H9 (cell line): ENCODE measurements at regions not wholly inside any gene's neighbourhood (a gene's known extent, or its start where the extent isn't known, plus 50 kb on each side); places are given as distances from the start of the nearest gene placed in this dataset.

ENCODE experiments used
- DNase-seq: peaks from one replicate; pipeline ENCODE4 v3.0.0-alpha.2; 2017
- H2AFZ ChIP-seq: one replicate; pipeline ENCODE4 v1.6.1; 2013; ENCODE audit warnings: mild to moderate bottlenecking, low read length, control low read depth, moderate library complexity
- H2AK5ac ChIP-seq: 2 replicates; pipeline ENCODE4 v1.6.1; 2013; ENCODE audit warnings: low read length, control low read depth, mixed read lengths; ENCODE audit not compliant: insufficient read length
- H2BK120ac ChIP-seq: one replicate; pipeline ENCODE4 v1.6.1; 2013; ENCODE audit warnings: low read depth, mild to moderate bottlenecking, low read length, control low read depth, inconsistent platforms; ENCODE audit not compliant: poor library complexity, severe bottlenecking
- H2BK12ac ChIP-seq: 2 replicates; pipeline ENCODE4 v1.6.1; 2013; ENCODE audit warnings: low read length, control low read depth, mixed read lengths, low read depth; ENCODE audit not compliant: insufficient read length
- H2BK15ac ChIP-seq: 2 replicates; pipeline ENCODE4 v1.6.1; 2013; ENCODE audit warnings: low read depth, low read length, control low read depth
- H2BK20ac ChIP-seq: one replicate; pipeline ENCODE4 v1.6.1; 2013; ENCODE audit warnings: low read depth, mild to moderate bottlenecking, low read length, control low read depth, inconsistent platforms; ENCODE audit not compliant: poor library complexity, severe bottlenecking
- H2BK5ac ChIP-seq: 2 replicates; pipeline ENCODE4 v1.6.1; 2013; ENCODE audit warnings: low read length, control low read depth, mixed read lengths; ENCODE audit not compliant: insufficient read length
- H3K14ac ChIP-seq: 2 replicates; pipeline ENCODE4 v1.6.1; 2013; ENCODE audit warnings: low read length, control low read depth; ENCODE audit not compliant: insufficient read depth
- H3K18ac ChIP-seq: 2 replicates; pipeline ENCODE4 v1.6.1; 2013; ENCODE audit warnings: low read depth, mild to moderate bottlenecking, mixed read lengths, low read length, control low read depth; ENCODE audit not compliant: insufficient read length
- H3K23ac ChIP-seq: 2 replicates; pipeline ENCODE4 v1.6.1; 2013; ENCODE audit warnings: low read length, control low read depth, mixed read lengths, low read depth; ENCODE audit not compliant: insufficient read length
- H3K23me2 ChIP-seq: 2 replicates; pipeline ENCODE4 v1.6.1; 2013; ENCODE audit warnings: low read depth, mild to moderate bottlenecking, mixed read lengths, low read length, control low read depth; ENCODE audit not compliant: insufficient read length, poor library complexity, severe bottlenecking
- H3K27ac ChIP-seq: 2 replicates; pipeline ENCODE4 v1.5.1; 2013; ENCODE audit warnings: low read length, control low read depth, mixed read lengths, low read depth; ENCODE audit not compliant: insufficient read length
- H3K27me3 ChIP-seq: 2 replicates; pipeline ENCODE4 v1.6.1; 2013; ENCODE audit warnings: low read length, control low read depth, inconsistent platforms; ENCODE audit not compliant: insufficient read depth
- H3K4ac ChIP-seq: 2 replicates; pipeline ENCODE4 v1.6.1; 2013; ENCODE audit warnings: low read depth, mild to moderate bottlenecking, control low read depth, inconsistent platforms, low read length, moderate library complexity
- H3K4me1 ChIP-seq: 2 replicates; pipeline ENCODE4 v1.6.1; 2013; ENCODE audit warnings: low read length, control low read depth, inconsistent platforms; ENCODE audit not compliant: insufficient read depth
- H3K4me2 ChIP-seq: 2 replicates; pipeline ENCODE4 v1.6.1; 2013; ENCODE audit warnings: low read length, control low read depth, mixed read lengths; ENCODE audit not compliant: insufficient read length, insufficient read depth
- H3K56ac ChIP-seq: 2 replicates; pipeline ENCODE4 v1.6.1; 2013; ENCODE audit warnings: low read depth, mild to moderate bottlenecking, mixed read lengths, low read length, control low read depth; ENCODE audit not compliant: insufficient read length
- H3K79me1 ChIP-seq: 2 replicates; pipeline ENCODE4 v1.6.1; 2013; ENCODE audit warnings: low read depth, mild to moderate bottlenecking, moderate library complexity, low read length, control low read depth, inconsistent platforms; ENCODE audit not compliant: insufficient read depth, poor library complexity, severe bottlenecking
- H3K79me2 ChIP-seq: 2 replicates; pipeline ENCODE4 v1.6.1; 2013; ENCODE audit warnings: low read length, control low read depth, inconsistent platforms; ENCODE audit not compliant: insufficient read depth
- H3K9ac ChIP-seq: 2 replicates; pipeline ENCODE4 v1.6.1; 2013; ENCODE audit warnings: low read length, control low read depth, mixed read lengths; ENCODE audit not compliant: insufficient read length; ENCODE audit errors: extremely low read depth
- H3K9me3 ChIP-seq: one replicate; pipeline ENCODE4 v1.6.1; 2013; ENCODE audit warnings: low read depth, low read length, inconsistent platforms; ENCODE audit not compliant: control insufficient read depth
- H3T11ph ChIP-seq: one replicate; pipeline ENCODE4 v1.6.1; 2013; ENCODE audit warnings: mild to moderate bottlenecking, low read length, control low read depth, inconsistent platforms
- H4K20me1 ChIP-seq: one replicate; pipeline ENCODE4 v1.6.1; 2013; ENCODE audit not compliant: control insufficient read depth, insufficient read length, insufficient read depth
- H4K5ac ChIP-seq: 2 replicates; pipeline ENCODE4 v1.6.1; 2013; ENCODE audit warnings: low read depth, mild to moderate bottlenecking, mixed read lengths, low read length, control low read depth; ENCODE audit not compliant: insufficient read length
- H4K8ac ChIP-seq: replicated peaks from 2 replicates; pipeline ENCODE4 v1.6.1; 2013; ENCODE audit warnings: low read length, control low read depth, mixed read lengths, low read depth; ENCODE audit not compliant: insufficient read length
- H4K91ac ChIP-seq: 2 replicates; pipeline ENCODE4 v1.6.1; 2013; ENCODE audit warnings: low read depth, mild to moderate bottlenecking, moderate library complexity, mixed read lengths, low read length, control low read depth; ENCODE audit not compliant: insufficient read length
- H3K27ac Mint-ChIP-seq, 3 experiments: 2 replicates in 2 of 3; 3 replicates in 1 of 3; pipeline ENCODE4 v1.8.0; 2020 to 2021; ENCODE audit warnings: mixed read lengths in 3 of 3, mild to moderate bottlenecking in 1 of 3, moderate library complexity in 1 of 3
- H3K27me3 Mint-ChIP-seq: 2 replicates; pipeline ENCODE4 v1.8.0; 2021; ENCODE audit warnings: low read depth, mild to moderate bottlenecking, moderate library complexity, mixed read lengths
- H3K36me3 Mint-ChIP-seq, 3 experiments: 2 replicates in 2 of 3; 3 replicates in 1 of 3; pipeline ENCODE4 v1.8.0; 2020 to 2021; ENCODE audit warnings: low read depth in 3 of 3, mixed read lengths in 3 of 3; ENCODE audit not compliant: insufficient read depth in 1 of 3
- H3K4me1 Mint-ChIP-seq, 2 experiments: 2 replicates each; pipeline ENCODE4 v1.8.0; 2020; ENCODE audit warnings: mixed read lengths in 2 of 2
- H3K4me3 Mint-ChIP-seq, 2 experiments: 2 replicates in 1 of 2; 3 replicates in 1 of 2; pipeline ENCODE4 v1.8.0; 2020 to 2021; ENCODE audit warnings: mild to moderate bottlenecking in 2 of 2, mixed read lengths in 2 of 2, moderate library complexity in 1 of 2
- H3K9me3 Mint-ChIP-seq, 2 experiments: 2 replicates in 1 of 2; 3 replicates in 1 of 2; pipeline ENCODE4 v1.8.0; 2020; ENCODE audit warnings: mild to moderate bottlenecking in 2 of 2, mixed read lengths in 2 of 2, moderate library complexity in 1 of 2
- CTCF ChIP-seq: fragments of 200-600 bp; sonication (generic); conservative IDR thresholded peaks from 3 replicates; pipeline ENCODE4 v1.8.0; 2021; ENCODE audit warnings: antibody characterized with exemption, mild to moderate bottlenecking
- WGBS: extraction: QIAGEN DNeasy Blood & Tissue Kit; methylation state at CpG from one replicate; pipeline ENCODE4 v1.1.7; 2013; ENCODE audit warnings: missing lambda C conversion rate, low lambda C conversion rate, mixed read lengths; ENCODE audit not compliant: insufficient read length; ENCODE audit errors: extremely low coverage; 5-methylcytosine and 5-hydroxymethylcytosine counted together

GRCh38 chr5:164962329-164962961, 1457.0 kb downstream of the MAT2B start:
- Histone ChIP-seq H3K4me1 (no peaks in the 10 kb centered on the region), H4K20me1 (no peaks in the 10 kb centered on the region), H2BK15ac (no peak overlapping the region), H3K18ac (no peak overlapping the region), H3K9me3 (no peaks in the 10 kb centered on the region), H3K79me2 (no peaks in the 10 kb centered on the region), H2BK5ac (no peak overlapping the region), H2AFZ (no peak overlapping the region), H2BK12ac (no peak overlapping the region), H2BK120ac (no peak overlapping the region), H3K9ac (no peak overlapping the region), H3K27ac (no peak overlapping the region), H4K8ac (no peak overlapping the region), H3K4me2 (no peak overlapping the region), H3K23me2 (no peaks in the 10 kb centered on the region), H3K27me3 (no peaks in the 10 kb centered on the region), H3K14ac (no peak overlapping the region), H4K91ac (no peak overlapping the region), H2BK20ac (no peak overlapping the region), H2AK5ac (no peak overlapping the region), H3T11ph (no peak overlapping the region), H3K4ac (no peak overlapping the region), H3K56ac (no peak overlapping the region), H4K5ac (no peak overlapping the region), H3K79me1 (no peaks in the 10 kb centered on the region), H3K23ac (no peak overlapping the region)
- Mint-ChIP-seq H3K27ac (no peak overlapping the region), H3K4me3 (no peak overlapping the region), H3K36me3 (no peaks in the 10 kb centered on the region), H3K4me1 (peaks cover 0 to 3% of the 10 kb centered on the region in 2 experiments; a peak in 1 of 4 replicates), H3K27me3 (no peaks in the 10 kb centered on the region), H3K9me3 (no peaks in the 10 kb centered on the region)
- no peak for DNase-seq
- no peak for TF ChIP-seq CTCF
- WGBS, result 100% methylated on average over 1 of the region's 2 CpGs
